Activated naive CD4-positive, alpha-beta T cell (primary cell): ENCODE measurements at regions not wholly inside any gene's neighbourhood (a gene's known extent, or its start where the extent isn't known, plus 50 kb on each side); places are given as distances from the start of the nearest gene placed in this dataset.

Experiments
- DNase-seq, 4 experiments: peaks; one replicate each; lab custom pipeline; 2025; lab: John Stamatoyannopoulos, UW

DNA sequence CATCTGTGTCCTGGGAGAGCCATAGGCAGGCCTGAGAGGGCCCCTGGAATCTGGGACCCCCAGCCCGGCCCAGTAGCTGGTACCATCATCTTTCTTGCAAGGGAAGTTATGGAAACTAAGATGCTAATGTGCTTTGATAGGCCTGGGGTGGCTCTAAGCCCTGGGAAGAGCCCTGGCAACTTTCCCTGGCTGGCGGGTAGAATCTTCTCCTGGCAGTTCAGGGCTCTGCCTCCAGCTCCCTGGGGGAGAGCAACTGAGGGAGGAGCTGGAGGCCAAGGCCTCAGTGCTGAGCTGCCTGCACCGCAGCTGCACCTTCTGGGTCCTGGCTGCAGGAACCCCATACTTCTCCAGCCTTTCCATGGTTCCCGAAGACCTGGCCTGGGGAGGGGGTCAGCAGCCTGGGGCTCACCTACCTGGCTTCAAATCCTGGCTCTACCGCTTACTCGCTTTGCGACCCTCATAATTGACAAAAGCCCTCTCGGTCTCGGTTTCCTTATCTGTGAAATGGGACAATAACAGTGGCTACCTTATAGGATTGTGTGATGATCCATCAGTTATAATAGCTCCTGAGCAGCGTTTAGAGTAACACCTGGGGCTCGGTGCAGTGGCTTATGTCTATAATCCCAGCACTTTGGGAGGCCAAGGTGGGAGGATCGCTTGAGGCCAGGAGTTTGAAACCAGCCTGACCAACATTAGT, 333.7 kb downstream of the SEC14L1 start:
- no peak for DNase-seq

GRCh38 chr17:77475016-77475976, 334.5 kb downstream of the SEC14L1 start:
- peak in 2 of 4 experiments; percentile 38 to 40 for DNase-seq

DNA sequence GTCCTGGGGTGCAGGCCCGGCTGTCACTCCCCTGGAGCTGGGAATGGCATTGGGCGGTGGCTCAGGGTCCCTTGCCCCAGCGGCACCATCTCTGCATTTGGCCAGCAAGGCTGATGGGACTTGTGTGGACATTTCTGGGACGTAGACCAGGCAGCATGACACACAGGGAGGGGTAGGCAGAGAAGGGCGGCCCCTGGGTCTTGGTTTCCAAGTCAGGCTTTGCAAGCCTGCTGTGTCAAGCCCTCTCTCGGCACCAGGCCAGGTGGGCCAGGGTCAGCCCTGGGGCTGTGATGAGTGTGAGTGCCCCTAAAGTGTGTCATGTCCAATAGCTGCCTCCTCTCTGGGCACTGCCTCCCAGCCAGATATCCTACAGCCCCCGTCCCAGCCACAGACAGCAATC, 335.2 kb downstream of the SEC14L1 start:
- DNase-seq: no peak

DNA sequence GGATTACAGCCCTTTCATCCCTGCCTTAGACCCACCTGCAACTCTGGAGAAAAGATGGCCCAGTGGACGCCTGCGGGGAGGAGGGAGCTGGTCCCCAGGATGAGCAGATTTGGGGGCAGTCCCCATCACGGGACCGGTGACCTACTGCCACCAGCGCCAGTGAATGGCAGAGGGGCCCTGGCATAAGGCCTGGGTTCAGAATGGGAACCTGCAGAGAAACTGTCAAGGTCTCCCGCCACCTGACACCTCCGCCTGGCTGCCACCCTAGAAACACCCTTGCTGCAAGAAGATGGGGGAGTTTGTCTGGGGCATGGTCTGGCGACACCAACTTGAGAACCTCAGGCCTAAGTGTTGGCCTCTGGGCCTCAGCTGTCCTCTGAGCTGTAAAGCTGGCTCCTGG, 335.7 kb downstream of the SEC14L1 start:
- DNase-seq: no peak

GRCh38 chr17:77476931-77477805, 336.4 kb downstream of the SEC14L1 start:
- no peak for DNase-seq

DNA sequence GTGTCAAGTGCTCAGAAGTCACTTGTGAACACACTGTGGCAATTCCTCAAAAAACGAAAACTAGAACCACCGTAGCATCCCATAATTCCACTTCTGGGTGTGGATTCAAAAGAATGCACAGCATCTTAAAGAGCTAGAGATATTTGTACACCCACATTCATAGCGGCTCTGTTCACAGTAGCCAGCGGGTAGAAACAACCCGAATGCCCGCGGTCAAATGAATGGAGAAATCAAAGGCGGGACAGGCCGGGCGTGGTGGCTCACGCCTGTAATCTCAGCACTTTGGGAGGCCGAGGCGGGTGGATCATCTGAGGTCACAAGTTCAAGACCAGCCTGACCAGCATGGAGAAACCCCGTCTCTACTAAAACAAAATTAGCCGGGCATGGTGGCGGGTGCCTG, 337.5 kb downstream of the SEC14L1 start:
- DNase-seq: no peak

DNA sequence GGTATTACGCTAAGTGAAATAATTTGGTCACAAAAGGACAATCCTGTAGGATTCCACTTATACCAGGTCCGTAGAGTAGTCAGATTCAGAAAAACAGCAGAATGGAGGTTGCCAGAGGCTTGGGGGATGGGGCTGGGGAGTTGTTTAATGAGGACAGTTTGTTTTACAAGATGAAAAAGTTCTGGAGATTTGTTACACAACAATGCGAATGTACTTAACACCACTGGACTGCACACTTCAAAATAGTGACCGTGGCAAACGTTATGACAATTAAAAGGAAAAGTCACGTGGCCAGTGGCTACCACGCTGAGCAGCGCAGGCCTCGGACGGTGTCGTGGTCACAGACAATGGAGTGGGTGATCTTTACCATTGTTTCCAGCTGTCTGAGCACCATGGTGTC, 338.1 kb downstream of the SEC14L1 start:
- DNase-seq: no peak

- DNase-seq: no peak
Observed at GRCh38 chr17:77479372-77480198, 338.8 kb downstream of the SEC14L1 start.

- DNase-seq: no peak
Observed at GRCh38 chr17:77480199-77480508, 339.4 kb downstream of the SEC14L1 start.

- no peak for DNase-seq
Observed at GRCh38 chr17:77480509-77481215, 339.9 kb downstream of the SEC14L1 start.

DNA sequence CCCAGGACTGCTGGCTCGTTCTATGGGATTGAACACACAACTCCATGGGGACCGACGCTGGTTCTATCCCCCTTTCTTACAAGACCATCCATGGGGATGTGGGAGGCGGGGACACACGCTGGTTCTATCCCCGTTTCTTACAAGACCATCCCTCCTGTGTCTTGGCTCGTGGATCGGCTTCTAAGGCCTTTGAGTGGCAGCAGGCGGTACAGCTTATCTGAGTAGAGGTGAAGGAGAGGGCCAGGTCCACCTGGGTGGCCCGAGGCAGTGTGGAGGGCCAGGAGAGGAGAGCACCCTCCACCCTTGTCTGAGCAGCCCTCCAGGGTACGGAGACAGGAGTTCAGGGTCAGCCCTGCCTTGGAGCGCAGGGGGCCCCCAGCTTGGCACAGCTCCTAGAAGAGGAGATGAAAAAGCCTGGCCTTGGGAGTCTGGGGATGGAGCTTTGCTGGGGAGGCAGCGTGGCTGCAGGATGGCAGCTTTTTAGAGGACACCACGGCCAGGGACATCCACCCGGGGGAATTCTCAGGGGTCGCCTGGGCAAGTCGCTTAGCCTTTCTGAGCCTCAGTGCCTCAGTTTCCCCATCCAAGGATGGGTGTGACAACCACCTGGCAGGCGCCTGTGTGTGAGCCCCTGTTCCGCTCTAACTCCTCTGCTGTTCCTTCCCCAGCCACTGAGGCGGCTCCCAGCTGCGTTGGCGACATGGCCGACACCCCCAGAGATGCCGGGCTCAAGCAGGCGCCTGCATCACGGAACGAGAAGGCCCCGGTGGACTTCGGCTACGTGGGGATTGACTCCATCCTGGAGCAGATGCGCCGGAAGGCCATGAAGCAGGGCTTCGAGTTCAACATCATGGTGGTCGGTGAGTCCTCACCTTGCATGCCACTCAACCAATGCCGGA, 341.0 kb downstream of the SEC14L1 start:
- no peak for DNase-seq

DNA sequence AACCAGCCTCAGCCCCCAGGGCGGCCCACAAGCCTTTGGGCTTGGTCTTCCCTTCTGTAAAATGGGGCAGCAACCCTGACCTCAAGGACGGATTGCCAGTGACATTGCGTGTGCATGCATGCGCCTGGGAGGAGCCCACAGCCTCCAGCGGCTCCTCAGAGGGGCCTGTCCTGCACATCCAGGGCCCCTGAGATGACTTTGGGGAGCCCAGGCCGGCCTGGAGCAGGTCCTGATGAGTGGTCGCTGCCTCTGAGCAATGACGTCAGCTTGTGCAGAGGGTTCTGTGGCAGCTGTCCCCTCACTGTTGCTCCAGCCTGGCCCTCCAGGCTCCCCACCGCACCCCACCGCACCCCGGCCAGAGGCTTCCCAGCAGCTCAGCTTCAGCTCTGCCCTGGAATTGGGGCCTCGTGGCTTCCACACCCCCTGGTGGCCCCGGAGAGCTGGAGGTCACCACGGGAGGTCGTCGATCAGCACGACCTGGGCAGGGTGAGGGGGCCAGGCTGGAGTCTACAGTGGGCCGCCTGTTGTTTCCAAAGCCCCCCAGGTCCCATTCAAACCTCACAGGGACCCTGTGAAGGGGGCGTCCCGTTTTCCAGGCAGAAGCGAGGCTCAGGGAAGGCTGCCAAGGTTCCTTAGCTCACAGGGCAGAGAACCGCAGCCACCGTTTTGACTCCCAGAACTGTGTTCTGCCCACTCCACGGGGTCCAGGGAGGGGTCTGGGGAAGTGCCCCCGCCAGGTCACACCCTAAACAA, 341.8 kb downstream of the SEC14L1 start:
- DNase-seq: no peak

DNA sequence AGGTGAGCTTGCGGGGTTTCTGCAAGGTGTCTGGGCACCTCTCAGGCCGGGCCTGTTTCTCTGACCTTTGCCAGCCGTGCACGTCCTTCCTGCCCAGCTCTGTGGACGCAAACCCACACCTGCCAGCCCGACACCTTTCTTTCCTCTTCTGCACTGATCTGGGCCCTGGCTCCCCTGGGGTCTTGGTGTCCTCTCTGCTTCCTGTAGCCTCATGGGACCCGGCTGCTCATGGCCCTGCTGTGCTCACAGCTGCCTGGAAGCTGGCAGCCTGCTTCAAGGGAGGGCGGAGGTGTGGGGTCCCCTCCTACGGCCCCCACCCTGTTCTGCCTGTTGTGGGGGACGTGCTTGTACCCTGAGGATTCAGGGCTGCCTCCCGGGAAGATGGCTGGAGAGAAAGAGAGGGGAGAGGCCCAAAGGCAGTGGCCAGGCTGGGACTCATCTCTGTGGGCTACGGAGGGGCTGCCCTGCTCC, 342.4 kb downstream of the SEC14L1 start:
- DNase-seq: no peak

DNA sequence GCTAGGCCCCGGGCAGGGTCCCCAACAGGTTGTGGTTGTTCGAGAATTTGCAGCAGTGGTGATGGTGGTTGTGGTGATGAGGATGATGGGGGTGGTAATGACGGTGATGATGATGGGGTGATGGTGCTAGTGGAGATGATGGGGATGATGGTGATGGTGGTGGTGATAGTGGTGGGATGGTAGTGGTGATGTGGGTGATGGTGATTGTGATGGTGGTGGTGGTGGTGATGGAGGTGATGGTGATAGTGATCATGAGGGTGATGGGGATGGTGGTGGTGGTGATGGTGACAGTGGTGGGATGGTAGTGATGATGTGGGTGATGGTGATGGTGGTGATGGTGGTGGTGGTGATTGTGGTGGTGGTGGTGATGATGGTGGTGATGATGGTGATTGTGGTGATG, 343.3 kb downstream of the SEC14L1 start:
- no peak for DNase-seq

DNA sequence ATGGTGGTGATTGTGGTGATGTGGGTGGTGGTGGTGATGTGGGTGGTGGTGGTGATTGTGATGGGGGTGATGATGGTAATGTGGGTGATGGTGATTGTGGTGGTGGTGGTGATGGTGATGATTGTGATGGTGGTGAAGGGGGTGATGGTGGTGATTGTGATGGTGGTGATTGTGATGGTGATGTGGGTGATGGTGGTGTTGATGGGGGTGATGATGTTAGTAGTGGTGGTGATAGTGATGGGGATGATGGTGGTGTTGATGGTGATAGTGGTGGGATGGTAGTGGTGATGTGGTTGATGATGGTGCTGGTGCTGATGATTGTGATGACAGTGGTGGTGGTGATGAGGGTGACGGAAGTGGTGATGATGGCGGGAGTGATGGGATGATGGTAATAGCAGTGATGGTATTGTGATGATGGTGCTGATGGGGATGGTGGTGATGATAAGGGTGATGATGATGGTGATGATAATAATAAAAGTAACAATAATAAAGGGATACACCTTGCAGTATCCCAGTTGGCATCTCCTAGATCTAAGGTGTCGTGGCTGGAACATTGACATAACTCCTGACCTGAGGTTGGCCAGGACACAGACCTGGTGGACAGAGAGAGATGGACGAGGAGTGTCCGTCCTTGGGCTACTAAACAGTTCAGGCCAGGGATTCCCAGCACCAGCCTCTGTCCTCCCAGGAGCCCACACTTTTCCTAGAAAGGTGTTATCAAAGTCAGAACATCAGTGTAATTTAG, 344.5 kb downstream of the SEC14L1 start:
- DNase-seq: no peak

DNA sequence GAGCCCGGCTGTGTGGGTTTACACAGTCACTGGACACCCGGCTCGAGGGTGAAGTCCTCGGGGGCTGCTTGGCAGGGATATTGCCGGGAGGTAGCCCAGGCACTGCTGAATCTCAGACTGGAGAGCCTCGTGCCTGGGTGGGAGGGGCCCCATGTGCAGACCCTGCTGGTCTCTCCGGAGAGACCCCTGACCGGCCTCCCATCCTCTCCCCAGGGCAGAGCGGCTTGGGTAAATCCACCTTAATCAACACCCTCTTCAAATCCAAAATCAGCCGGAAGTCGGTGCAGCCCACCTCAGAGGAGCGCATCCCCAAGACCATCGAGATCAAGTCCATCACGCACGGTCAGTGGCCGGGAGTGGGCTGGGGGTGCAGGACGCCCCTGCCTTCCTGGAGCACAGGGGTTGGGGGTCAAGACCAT, 346.5 kb downstream of the SEC14L1 start:
- no peak for DNase-seq

- no peak for DNase-seq
Observed at GRCh38 chr17:77487677-77488530, 347.1 kb downstream of the SEC14L1 start.
